Duodenal mucosa (tissue), 2 donors: ENCODE measurements at regions not wholly inside any gene's neighbourhood (a gene's known extent, or its start where the extent isn't known, plus 50 kb on each side); places are given as distances from the start of the nearest gene placed in this dataset.

Experiments
- H3K27ac ChIP-seq: one replicate; pipeline ENCODE4 v1.7.0; 2013; ENCODE audit warnings: low read depth, low read length
- H3K27me3 ChIP-seq, 2 donors: one replicate each; pipeline ENCODE4 v1.7.0; 2013; ENCODE audit warnings: low read length in 2 of 2, control low read depth in 1 of 2; ENCODE audit not compliant: insufficient read depth in 2 of 2, control insufficient read depth in 1 of 2
- H3K36me3 ChIP-seq, 2 donors: one replicate each; pipeline ENCODE4 v1.7.0; 2013; ENCODE audit warnings: low read length in 2 of 2, control low read depth in 1 of 2; ENCODE audit not compliant: insufficient read depth in 2 of 2, control insufficient read depth in 1 of 2
- H3K4me1 ChIP-seq, 2 donors: one replicate each; pipeline ENCODE4 v1.7.0; 2013; ENCODE audit warnings: low read length in 2 of 2, control low read depth in 1 of 2; ENCODE audit not compliant: insufficient read depth in 2 of 2, control insufficient read depth in 1 of 2
- H3K4me3 ChIP-seq, 2 donors: one replicate each; pipeline ENCODE4 v1.7.0; 2013; ENCODE audit warnings: low read length in 2 of 2, low read depth in 1 of 2
- H3K9ac ChIP-seq, 2 donors: one replicate each; pipeline ENCODE4 v1.7.0; 2013; ENCODE audit warnings: low read length in 2 of 2, low read depth in 1 of 2
- H3K9me3 ChIP-seq, 2 donors: one replicate each; pipeline ENCODE4 v1.7.0; 2013; ENCODE audit warnings: low read length in 2 of 2, control low read depth in 1 of 2; ENCODE audit not compliant: control insufficient read depth in 1 of 2

DNA sequence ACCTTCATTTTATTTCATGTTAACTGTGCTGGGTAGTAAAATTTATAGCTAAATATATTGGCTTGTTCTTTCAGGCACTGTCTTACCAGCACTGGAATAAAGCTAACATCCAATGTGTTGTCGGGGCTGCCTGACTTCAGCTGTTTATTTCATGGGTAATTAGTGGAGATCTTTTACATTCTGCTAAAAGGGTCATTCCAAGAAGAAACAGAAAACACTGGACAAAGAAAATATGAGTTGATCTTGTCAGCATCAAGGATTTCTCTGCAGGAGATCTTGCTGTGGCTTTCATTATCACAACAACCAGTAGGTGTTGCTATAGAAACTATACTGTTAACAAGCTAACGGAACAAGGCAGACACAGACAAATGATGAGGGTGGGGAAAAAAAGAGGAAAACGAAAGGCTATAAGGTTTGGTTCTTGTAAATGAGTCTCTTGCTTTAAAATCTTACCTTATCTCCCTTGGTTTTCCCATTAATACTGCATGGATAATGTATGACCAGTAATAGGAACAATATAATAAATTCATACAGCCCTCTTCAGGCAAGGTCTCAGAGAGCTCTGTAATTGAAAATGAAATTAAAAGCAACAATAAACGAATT, 206.8 kb downstream of the SIM1 start:
- no peaks in the 10 kb centered on the region for H3K27me3 ChIP-seq
- no peak overlapping the region for H3K9ac ChIP-seq
- H3K4me1 ChIP-seq, result no peaks in the 10 kb centered on the region
- H3K27ac ChIP-seq, result no peak overlapping the region
- no peaks in the 10 kb centered on the region for H3K36me3 ChIP-seq
- peak overlapping the region in 1 of 2 donors; percentile 5 for H3K4me3 ChIP-seq
- no peaks in the 10 kb centered on the region for H3K9me3 ChIP-seq

DNA sequence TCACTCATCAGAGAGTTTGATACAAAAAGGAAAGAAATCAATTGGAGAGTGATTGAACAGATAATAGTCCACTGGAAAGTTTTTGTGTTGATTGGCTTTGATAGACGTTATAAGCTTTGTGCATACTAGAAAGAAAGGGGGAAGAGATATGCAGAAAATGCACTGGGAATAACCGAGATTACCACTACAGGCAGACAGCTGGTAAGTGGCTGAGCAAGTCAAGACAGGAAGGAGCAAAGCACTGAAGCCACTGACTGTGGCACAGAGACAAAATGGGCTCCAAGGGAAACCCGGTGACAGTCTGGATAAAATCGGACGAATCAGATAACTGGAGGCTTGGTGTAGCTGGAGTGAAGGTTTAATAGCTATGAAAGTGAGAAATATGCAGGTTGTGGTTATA, 209.0 kb downstream of the SIM1 start:
- H3K27ac ChIP-seq, result no peak overlapping the region
- no peaks in the 10 kb centered on the region for H3K27me3 ChIP-seq
- no peak overlapping the region for H3K9ac ChIP-seq
- H3K4me1 ChIP-seq, result no peaks in the 10 kb centered on the region
- no peaks in the 10 kb centered on the region for H3K36me3 ChIP-seq
- H3K4me3 ChIP-seq, result no peak overlapping the region
- no peaks in the 10 kb centered on the region for H3K9me3 ChIP-seq

DNA sequence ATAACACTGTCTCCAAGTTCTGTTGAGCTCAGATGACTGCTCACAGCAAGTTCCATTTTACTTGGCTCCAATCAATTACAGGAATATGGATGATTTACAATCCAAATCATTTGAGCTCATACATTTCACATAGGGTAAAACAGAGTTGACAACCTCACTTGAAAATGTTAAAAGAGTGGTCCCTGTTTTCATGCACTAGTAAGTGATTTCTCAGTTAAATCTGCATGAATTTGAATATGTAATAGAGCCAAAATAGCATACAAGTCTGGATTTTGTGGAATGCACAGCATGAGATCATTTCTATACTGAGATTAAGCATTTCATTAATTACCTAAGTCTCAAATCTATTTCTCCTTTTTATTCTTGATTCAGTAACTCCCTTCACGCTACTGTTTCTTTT, 217.6 kb downstream of the SIM1 start:
- H3K9ac ChIP-seq, result no peak overlapping the region
- H3K4me1 ChIP-seq, result no peaks in the 10 kb centered on the region
- H3K9me3 ChIP-seq, result no peaks in the 10 kb centered on the region
- no peak overlapping the region for H3K4me3 ChIP-seq
- no peaks in the 10 kb centered on the region for H3K27me3 ChIP-seq
- no peaks in the 10 kb centered on the region for H3K36me3 ChIP-seq
- no peak overlapping the region for H3K27ac ChIP-seq

DNA sequence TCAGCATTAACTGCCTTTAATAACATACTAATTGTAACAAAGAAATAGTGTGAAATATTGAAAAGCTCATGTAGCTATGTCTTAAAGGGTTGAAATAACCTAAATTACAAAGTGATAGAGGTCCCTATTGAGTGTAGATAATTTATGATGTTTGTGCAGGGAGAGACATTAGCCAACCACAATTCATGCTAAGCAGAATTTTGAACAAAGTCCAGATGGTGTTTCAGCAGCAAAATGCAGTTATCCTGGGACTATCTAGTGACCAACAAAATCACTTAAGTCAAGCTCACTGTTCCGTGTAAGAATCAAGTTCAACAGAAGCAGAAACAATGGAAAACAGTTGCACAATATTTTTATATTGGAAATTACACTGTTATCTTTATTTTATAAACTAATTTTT, 218.5 kb downstream of the SIM1 start:
- no peak overlapping the region for H3K4me3 ChIP-seq

DNA sequence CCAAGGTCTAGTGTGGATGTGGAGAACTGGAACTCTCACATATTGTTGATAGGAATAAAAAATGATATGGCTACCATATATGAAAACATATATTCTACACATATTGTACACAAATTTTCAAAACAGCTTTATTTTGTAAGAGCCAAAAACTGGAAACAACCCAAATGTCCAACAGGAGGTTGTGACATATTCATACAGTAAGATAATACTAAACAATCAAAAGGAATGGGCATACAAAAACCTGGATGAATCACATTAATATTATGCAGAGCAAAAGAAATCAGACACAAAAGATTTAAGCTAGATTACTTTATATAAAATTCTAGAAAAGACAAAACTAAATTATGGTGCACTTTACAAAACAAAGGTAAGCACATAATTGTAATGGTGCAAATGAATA, 223.9 kb downstream of the SIM1 start:
- H3K27me3 ChIP-seq, result no peaks in the 10 kb centered on the region
- no peak overlapping the region for H3K27ac ChIP-seq
- no peaks in the 10 kb centered on the region for H3K9me3 ChIP-seq
- no peak overlapping the region for H3K4me3 ChIP-seq
- H3K4me1 ChIP-seq, result no peaks in the 10 kb centered on the region
- H3K36me3 ChIP-seq, result no peaks in the 10 kb centered on the region
- no peak overlapping the region for H3K9ac ChIP-seq

More for the DNA sequence above, 218.5 kb downstream of the SIM1 start:
- Histone ChIP-seq H3K9me3 (no peaks in the 10 kb centered on the region), H3K9ac (no peak overlapping the region), H3K36me3 (no peaks in the 10 kb centered on the region), H3K27ac (no peak overlapping the region), H3K4me1 (no peaks in the 10 kb centered on the region), H3K27me3 (no peaks in the 10 kb centered on the region)

DNA sequence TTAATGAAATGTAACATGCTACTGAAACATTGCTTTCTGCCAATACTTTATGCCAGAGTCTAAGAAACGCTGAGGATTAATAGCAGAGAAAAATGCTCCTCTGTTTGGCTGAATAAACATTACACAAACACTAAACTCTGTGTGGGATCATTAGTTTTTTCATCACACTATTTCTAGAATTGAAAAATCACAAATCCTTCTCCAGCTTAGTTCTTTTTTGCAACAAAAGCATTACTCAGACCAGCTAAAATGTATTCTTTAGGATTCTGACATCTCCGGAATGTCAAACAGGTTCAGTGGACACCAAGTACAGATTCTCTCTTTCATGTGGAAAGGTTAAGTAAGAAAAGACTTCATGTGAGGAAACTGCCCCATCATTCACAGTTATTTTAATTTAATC, 226.9 kb downstream of the SIM1 start:
- Histone ChIP-seq H3K36me3 (no peaks in the 10 kb centered on the region), H3K4me3 (no peak overlapping the region), H3K9ac (no peak overlapping the region), H3K4me1 (no peaks in the 10 kb centered on the region), H3K9me3 (no peaks in the 10 kb centered on the region), H3K27me3 (no peaks in the 10 kb centered on the region), H3K27ac (no peak overlapping the region)

DNA sequence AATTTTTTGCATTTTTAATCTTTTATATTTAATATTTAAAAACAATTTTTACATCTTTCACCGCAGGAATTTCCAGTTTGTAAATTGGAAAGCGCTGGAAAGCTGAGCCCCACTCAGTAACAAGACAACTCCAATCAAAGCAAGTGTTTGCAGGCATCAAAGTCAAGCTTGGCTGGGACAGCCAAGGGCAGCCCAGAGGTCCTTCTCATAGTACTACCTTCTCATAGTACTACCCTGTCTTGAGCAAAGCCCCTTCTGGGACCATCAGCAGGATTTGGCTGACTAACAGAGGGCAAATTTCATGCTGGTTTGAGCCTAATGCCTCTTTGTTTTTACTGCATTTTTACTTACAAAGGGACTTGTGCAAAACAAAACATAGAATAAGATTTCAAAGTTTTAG, 228.3 kb downstream of the SIM1 start:
- H3K4me1 ChIP-seq, result no peaks in the 10 kb centered on the region
- no peak overlapping the region for H3K27ac ChIP-seq
- no peak overlapping the region for H3K4me3 ChIP-seq
- H3K9ac ChIP-seq, result no peak overlapping the region
- H3K36me3 ChIP-seq, result no peaks in the 10 kb centered on the region
- H3K27me3 ChIP-seq, result no peaks in the 10 kb centered on the region
- no peaks in the 10 kb centered on the region for H3K9me3 ChIP-seq

DNA sequence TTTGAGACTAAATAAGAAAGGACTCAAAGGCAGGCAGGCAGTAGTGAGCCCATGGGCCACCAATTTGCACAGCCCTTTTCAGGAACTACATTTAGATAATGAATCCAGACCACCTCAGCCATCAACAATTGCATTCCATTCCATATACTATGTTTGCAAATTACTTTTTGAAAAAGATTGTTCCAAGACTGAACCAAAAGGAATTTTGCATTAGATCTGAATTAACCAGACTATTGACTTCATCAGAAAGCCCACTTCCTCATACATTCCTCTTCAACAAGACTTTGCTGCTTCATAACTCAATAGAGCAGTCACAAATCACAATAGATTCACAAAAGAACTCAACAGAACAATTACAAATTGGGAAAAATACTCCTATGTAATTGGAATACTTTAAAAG, 229.1 kb downstream of the SIM1 start:
- H3K9me3 ChIP-seq, result no peaks in the 10 kb centered on the region
- H3K36me3 ChIP-seq, result no peaks in the 10 kb centered on the region
- no peaks in the 10 kb centered on the region for H3K27me3 ChIP-seq
- H3K9ac ChIP-seq, result no peak overlapping the region
- no peaks in the 10 kb centered on the region for H3K4me1 ChIP-seq
- no peak overlapping the region for H3K27ac ChIP-seq
- H3K4me3 ChIP-seq, result no peak overlapping the region

DNA sequence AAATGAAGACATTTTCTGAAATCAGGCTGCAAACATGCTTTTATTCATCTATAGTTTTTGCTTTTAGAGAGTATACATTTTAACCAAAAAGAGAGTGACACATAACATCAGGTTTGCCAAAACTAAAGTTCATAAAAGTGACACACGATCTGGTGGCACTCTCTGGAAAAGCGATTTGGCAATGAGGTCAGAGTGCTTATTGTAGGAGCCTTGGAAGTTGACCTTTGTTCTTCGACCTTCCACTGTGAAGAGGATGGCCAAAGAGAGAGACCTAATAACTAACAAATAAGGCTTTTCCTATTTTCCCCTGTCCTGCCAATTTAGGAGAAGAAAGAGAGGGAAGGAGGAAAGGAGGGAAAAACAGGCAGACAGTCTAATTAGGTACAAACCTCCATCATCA, 230.1 kb downstream of the SIM1 start:
- Histone ChIP-seq H3K9ac (no peak overlapping the region), H3K27me3 (no peaks in the 10 kb centered on the region), H3K36me3 (no peaks in the 10 kb centered on the region)

DNA sequence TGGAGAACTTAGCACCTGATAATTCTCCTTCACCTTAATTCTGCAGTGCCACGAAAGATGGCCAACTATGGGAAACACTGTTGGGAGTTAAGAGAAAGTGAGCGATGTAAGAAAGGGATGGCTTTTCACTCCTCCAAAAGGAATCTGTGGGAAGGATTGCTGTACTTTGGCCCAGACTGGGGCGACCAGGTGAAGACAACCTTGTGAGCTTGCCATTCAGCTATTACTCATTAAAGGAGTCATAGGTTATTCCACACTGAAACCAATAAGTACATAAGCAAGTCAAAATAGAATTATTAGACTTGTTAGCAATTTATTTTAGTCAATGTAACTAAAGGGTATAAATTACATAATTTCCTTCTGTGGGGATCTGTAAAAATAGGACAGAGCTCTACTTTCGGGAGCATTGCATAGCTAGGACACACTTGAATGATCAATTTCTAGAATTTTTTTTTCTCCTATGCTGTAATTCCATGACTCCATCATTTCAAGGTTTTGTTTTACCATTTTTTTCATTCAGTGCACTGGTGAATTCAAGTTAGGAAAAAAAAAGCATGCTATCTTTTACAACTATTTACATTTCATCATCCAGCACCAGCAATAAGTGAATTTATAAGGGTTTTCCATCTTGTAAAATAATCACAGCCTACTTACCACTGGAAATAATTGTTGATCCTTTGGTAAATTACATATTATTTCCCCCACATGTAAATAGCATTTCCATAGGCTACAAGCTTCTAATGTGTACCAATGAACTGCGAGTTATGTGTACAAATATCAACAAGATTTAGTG, 231.7 kb downstream of the SIM1 start:
- no peak overlapping the region for H3K27ac ChIP-seq
- H3K36me3 ChIP-seq, result no peaks in the 10 kb centered on the region
- no peak overlapping the region for H3K4me3 ChIP-seq
- H3K27me3 ChIP-seq, result no peaks in the 10 kb centered on the region
- H3K9me3 ChIP-seq, result no peaks in the 10 kb centered on the region
- no peaks in the 10 kb centered on the region for H3K4me1 ChIP-seq
- no peak overlapping the region for H3K9ac ChIP-seq

More for the DNA sequence above, 230.1 kb downstream of the SIM1 start:
- Histone ChIP-seq H3K4me1 (no peaks in the 10 kb centered on the region), H3K9me3 (no peaks in the 10 kb centered on the region), H3K4me3 (no peak overlapping the region), H3K27ac (no peak overlapping the region)
